GM19043 (cell line): ENCODE measurements at regions not wholly inside any gene's neighbourhood (a gene's known extent, or its start where the extent isn't known, plus 50 kb on each side); places are given as distances from the start of the nearest gene placed in this dataset.

ENCODE experiments used
- ATAC-seq: cut with Tn5 transposase; IDR thresholded peaks from one replicate; pipeline ENCODE4 v1.9.1; 2021; ENCODE audit warnings: low read depth; ENCODE audit not compliant: unreplicated experiment

DNA sequence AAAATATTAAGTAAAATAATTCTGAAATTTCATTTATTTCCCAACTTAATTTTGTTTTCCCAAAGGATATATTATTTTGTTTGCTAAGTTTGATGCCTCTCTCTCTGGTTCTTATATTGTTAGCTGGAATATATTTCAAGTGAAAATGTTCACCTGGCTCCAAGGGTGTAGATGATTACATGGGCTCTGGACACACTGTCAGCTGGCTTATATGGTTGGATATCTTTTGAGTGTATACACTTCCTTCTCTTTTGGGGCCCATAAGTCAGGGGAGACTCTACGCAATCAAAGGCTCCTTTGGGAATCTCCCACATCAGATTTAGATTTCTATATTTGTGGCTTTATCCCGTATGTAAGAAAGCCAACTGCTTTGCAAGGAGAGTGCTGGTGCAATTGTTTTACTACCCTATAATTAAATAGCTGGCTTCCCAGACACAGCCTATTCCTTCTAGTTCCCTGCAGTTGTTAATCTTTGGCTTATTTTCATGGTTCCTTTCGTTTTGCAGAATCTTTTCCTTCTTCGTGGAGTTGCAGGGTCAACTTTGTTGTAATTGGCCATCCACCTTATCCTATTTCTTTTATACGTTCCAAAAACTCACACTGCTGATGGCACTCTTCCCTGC is 225.7 kb downstream of the DPH6 start:
- no peak for ATAC-seq

DNA sequence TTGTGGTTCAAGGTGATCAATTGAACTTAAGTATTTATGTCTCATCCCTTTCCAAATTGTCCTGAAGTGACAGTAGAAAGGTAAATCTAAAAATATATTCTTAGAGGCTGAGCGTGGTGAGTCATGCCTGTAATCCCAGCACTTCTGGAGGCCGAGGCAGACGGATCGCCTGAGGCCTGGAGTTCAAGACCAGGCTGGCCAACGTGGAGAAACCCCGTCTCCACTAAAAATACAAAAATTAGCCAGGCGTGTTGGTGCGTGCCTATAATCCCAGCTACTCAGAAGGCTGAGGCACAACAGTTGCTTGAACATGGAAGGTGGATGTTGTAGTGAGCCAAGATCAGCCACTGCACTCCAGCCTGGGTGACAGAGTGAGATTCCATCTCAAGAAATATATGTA is 226.6 kb downstream of the DPH6 start:
- ATAC-seq: no peak

DNA sequence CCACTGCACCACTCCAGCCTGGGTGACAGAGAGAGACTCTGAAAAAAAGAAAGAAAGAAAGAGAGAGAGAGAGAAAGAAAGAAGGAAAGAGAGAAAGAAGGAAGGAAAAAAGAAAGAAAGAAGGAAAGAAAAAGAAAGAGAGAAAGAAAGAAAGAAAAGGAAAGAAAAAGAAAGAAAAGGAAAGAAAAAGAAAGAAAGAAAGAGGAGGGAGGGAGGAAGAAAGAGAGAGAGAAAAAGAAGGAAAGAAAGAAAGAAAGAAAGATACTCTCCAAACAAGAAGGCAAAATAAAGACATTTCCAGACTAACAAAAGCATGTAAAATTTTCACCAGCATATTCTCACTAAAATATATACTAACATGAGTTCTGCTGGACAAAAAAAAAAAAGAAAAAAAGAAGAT is 228.7 kb downstream of the DPH6 start:
- ATAC-seq: no peak

GRCh38 chr15:35312344-35312743 is 227.2 kb upstream of the NANOGP8 start:
- no peak for ATAC-seq

GRCh38 chr15:35311615-35312014 is 226.5 kb upstream of the NANOGP8 start:
- ATAC-seq: no peak

GRCh38 chr15:35309886-35310285 is 224.8 kb upstream of the NANOGP8 start:
- no peak for ATAC-seq

DNA sequence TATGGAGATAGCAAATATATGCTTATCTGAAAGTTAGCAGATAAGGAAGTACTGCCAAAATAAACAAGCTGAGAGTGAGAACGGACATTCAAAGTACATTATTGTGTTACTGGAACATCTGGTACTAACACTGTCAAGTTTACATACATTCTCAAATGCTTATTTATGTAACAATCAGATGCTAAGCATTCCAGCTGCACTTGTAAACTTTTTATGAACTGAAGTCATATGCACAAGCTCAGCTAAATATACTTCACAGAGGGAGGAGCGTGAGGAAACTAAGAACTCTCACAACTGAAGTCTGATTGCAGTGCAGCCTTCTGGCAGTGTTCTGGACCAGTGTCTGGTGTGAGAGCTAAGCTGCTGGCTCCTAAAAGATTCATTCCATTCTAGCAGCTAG is 223.7 kb upstream of the NANOGP8 start:
- ATAC-seq: no peak

GRCh38 chr15:35307676-35308075 is 222.6 kb upstream of the NANOGP8 start:
- ATAC-seq: no peak

DNA sequence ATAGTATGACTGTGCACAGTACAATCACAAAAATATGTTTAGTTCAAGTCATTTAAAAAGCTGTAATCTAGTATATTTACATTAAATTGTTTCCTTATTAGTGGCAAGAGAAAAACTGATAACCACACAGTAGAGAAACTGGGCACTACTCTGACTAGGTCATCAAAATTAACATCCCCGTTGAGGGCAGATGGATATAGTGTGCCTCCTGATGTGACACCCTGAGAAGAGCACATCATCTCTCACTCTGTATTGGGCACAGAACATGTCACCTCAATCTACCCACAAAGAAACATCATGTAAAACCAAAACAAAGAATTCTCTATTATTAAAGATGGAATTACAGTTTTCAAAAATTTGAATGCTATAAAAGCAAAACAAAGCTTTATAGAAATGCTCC is 221.9 kb upstream of the NANOGP8 start:
- ATAC-seq: no peak

GRCh38 chr15:35306361-35306981 is 221.4 kb upstream of the NANOGP8 start:
- ATAC-seq: no peak

DNA sequence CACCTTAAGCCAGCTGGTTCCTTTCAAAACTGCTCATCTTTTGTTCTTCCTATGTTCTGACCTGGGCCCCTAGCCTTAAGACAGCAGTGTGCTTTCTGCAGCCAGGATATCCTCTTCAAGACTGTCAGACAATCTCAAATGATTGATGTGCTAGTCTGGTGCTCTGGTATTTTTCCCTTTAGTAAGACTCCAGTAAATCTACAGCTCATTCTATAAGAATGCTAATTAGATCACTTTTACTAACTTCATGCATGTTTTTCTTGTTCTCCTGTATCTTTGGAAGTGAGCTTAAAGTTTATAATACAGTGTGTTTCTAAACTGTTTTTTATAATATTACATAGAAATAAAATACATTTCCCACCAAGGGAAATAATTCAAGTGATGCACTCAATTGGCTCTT is 220.9 kb upstream of the NANOGP8 start:
- no peak for ATAC-seq

DNA sequence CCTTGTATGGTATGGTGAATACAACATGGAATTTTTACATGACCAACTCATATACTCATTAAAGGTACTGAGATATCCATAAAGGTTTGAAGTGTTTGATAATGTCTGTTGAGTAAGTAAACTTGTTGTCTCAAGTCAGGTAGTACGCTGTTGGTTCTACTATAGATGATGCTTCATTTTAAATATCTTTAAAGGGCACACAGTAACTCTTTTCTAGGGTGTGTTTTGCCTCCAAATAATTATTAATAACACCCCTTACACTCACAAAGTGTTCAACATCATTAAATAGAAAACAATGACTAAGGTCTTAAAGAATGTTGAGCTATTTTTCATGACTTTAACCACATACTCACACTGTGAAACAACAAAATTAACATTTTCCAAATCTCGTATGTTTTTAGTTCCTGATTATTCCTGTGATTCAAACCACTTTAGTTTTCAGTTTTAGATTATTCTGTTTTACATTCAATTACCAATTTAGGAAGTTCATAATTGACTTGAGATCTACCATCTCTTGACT is 220.0 kb upstream of the NANOGP8 start:
- no peak for ATAC-seq

DNA sequence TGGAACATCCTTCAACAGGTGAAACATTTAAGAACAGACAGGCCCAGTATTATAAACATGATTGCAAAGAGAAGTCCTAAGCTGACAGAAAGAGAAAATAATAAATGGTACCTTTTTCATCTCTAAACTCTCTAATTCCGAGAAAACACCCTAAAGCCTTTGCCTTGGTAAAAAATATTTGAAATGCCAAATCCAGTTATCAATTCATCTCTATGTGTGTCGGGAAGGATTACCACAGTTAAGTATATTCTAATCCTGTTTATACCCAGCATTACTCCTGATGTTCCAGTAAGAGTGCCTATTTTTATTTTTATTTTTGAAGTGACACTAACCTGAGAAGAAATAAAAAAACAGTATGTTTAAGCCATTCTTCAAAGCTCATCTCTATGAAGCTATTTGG is 219.3 kb upstream of the NANOGP8 start:
- no peak for ATAC-seq

DNA sequence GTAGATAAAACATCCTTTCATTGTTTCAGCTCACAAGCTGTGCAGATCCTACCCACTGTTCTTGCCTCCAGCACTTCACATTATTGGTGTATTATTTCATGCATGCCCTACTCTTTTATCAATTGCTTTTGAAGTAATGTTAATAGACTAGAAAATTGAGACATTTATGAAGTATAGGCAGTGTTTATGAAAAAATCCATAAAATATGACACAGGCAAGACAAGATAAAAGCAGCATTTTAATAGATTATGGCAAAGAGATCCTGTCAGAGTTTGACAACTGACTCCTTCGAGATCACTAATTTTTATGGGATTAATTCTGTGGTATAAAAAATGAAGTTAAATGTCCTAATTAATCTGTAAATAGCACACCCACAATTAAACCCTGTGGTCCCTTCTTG is 217.2 kb upstream of the NANOGP8 start:
- no peak for ATAC-seq

DNA sequence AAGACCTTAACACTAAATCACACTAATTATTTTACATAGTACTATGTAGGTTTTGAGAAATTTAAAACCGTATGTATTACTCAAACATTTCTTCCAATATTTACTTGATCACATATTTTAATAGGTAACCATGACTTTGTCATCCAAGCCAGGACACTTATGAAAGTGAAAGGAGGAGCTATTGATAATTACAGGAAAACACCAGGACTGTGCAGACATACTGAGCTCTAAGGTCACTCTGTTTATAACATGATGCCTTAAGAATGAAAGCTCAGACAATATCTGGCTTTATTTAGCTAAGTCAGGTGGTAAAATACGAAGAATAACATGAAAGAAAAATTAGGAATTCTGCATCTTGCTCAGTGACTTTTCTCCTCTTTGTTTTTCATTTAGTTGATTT is 216.0 kb upstream of the NANOGP8 start:
- ATAC-seq: no peak

- ATAC-seq: no peak
Measured at GRCh38 chr15:35299059-35299735, 214.1 kb upstream of the NANOGP8 start.

DNA sequence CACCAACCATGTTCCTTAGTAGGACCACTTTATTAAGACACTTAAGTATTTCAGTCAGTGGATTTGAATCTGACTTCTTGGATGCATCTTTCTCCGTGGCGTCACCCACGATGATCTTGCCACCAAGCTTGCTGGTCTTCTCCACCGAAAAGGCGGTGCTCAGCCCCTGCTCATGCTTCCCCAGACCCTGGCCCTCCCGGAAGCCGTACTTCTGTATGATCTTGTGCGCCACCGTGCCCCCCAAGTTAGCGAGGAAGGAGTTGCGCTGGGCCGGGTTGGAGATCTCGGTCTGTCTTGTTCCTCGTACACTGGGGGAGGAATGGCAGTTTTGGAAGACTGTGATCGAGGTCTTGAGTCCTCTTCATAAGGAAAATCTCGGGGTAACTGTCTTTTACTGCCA is 213.4 kb upstream of the NANOGP8 start:
- ATAC-seq: no peak

DNA sequence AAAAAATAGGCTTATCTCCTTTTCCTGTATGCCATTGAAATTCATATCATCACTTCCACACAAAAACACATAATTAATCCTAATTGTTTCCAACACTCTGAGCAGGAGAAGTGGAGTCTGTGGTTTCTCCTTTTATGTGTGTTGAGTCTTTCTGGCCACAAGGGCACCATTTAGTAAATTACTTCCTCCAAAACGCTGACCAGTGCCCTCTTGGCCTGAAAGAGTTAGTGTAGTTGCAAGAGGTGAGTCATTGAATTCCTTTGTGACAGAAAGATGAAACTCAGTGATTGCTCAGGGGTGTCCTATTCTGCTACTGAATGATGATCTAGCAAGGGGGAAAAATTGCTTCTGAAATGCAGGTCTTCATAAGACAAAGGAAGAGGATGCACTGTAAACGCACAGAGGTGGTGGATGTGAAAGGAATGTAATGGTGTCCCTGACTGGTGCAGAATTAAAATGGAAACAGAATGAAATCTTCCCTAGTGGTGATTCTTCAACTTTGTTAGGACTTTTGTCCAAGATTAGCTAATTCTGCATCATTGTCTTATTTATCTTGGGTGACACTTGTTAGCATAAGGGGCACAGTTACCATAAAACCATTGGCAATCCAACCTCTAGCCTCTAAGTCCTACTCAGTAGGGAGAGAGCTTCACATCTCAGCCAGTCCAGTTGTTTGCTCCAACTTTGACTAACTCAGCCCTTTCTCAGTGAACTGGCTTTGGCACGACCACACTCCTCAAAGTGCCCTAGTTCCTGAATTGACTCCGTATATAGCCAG is 208.4 kb upstream of the NANOGP8 start:
- no peak for ATAC-seq

DNA sequence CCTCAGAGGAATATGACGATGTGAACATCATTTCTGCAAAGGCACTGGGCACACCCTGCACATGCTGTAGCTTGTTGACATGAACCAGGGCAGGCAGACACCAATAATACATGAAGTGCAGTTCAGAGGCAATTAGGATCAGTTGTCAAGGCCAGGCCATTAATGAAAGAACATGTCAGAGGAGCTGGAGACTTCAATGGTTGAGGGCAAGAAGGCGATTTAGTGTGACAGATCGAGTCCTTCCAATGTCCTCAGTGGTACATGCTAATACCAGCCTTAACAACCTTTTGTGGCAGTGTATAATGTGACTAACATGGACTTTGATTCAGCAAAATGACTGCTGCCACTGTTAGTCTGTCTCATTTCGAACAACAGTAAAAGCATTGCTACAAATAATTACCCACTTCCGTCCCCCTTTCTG is 205.2 kb upstream of the NANOGP8 start:
- no peak for ATAC-seq

DNA sequence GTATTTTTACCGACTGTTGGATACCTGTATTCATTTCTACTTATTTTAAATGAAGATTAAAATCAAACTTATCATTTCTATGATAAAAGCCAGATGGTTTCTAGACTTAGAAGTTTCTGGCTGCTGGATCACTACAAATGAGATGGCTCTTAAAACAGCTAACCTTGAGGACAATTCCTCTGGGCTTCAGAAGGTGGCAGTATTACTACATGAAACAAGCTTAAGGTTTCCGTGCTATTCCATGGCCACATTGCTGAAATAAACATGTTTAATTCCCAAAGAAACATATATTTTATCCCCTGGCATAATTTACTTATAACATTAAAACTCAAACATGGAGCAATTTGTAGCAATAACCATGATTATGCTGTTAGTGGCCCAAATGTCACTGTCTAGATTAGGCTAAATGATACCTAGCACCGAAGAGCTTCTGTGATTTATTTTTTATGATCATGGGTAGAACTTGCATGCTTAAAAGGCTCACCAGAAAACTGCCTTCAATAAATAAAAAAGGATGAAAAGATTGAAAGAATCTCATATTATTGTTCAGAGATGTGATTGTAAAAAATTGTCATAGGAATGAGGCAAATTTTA is 204.0 kb upstream of the NANOGP8 start:
- ATAC-seq: no peak

- no peak for ATAC-seq
Measured at GRCh38 chr15:35288580-35288979, 203.5 kb upstream of the NANOGP8 start.
